H1 (cell line): ENCODE measurements at regions not wholly inside any gene's neighbourhood (a gene's known extent, or its start where the extent isn't known, plus 50 kb on each side); places are given as distances from the start of the nearest gene placed in this dataset.

ENCODE experiments used
- ATF2 ChIP-seq: IDR thresholded peaks from 2 replicates; pipeline ENCODE4 v1.6.1; 2012; ENCODE audit warnings: low read length, inconsistent platforms
- ATF3 ChIP-seq: IDR thresholded peaks from 2 replicates; pipeline ENCODE4 v1.6.1; 2011; ENCODE audit warnings: low read depth, mild to moderate bottlenecking, low read length; ENCODE audit not compliant: insufficient read depth
- CREB1 ChIP-seq: IDR thresholded peaks from 2 replicates; pipeline ENCODE4 v1.6.1; 2012; ENCODE audit warnings: inconsistent platforms
- CTCF ChIP-seq, 3 experiments: IDR thresholded peaks; 1 replicate in 2 of 3; 2 replicates in 1 of 3; pipeline versions ENCODE4 v1.5.1 to v1.6.1; 2011; ENCODE audit warnings: low read length in 3 of 3, mild to moderate bottlenecking in 3 of 3, inconsistent platforms in 2 of 3, low read depth in 1 of 3, moderate library complexity in 1 of 3; ENCODE audit not compliant: insufficient read depth in 1 of 3; ENCODE audit errors: control extremely low read depth in 1 of 3
- HDAC6 ChIP-seq: IDR thresholded peaks from one replicate; pipeline ENCODE4 v1.7.1; 2012; ENCODE audit warnings: low read depth, mild to moderate bottlenecking, inconsistent platforms, low read length, moderate library complexity
- POLR2A ChIP-seq, 2 experiments: IDR thresholded peaks; 1 replicate in 1 of 2; 2 replicates in 1 of 2; pipeline ENCODE4 v1.6.1; 2011; ENCODE audit warnings: low read depth in 2 of 2, low read length in 2 of 2, mild to moderate bottlenecking in 2 of 2; ENCODE audit errors: control extremely low read depth in 1 of 2
- POLR2AphosphoS5 ChIP-seq: IDR thresholded peaks from 2 replicates; pipeline ENCODE4 v1.6.1; 2011; ENCODE audit warnings: low read depth, low read length
- RAD21 ChIP-seq, 2 experiments: IDR thresholded peaks in 1 of 2; conservative IDR thresholded peaks in 1 of 2; 2 replicates each; pipeline ENCODE4 v1.6.1; 2011; ENCODE audit warnings: low read depth in 2 of 2, low read length in 2 of 2, improper control_type of control experiment in 1 of 2, inconsistent platforms in 1 of 2, mild to moderate bottlenecking in 1 of 2, moderate library complexity in 1 of 2
- RFX5 ChIP-seq: IDR thresholded peaks from 2 replicates; pipeline ENCODE4 v1.6.1; 2011; ENCODE audit warnings: low read depth, low read length, improper control_type of control experiment, borderline replicate concordance
- RXRA ChIP-seq: IDR thresholded peaks from 2 replicates; pipeline ENCODE4 v1.6.1; 2011; ENCODE audit warnings: low read depth, mild to moderate bottlenecking, low read length, moderate library complexity; ENCODE audit not compliant: insufficient read depth
- TAF1 ChIP-seq: IDR thresholded peaks from 2 replicates; pipeline ENCODE4 v1.6.1; 2011; ENCODE audit warnings: mild to moderate bottlenecking, low read depth, low read length
- TCF12 ChIP-seq: IDR thresholded peaks from 2 replicates; pipeline ENCODE4 v1.6.1; 2011; ENCODE audit warnings: low read depth, mild to moderate bottlenecking, low read length
- TEAD4 ChIP-seq: IDR thresholded peaks from 2 replicates; pipeline ENCODE4 v1.6.1; 2012; ENCODE audit warnings: low read depth, low read length, inconsistent platforms, mixed read lengths
- USF2 ChIP-seq: IDR thresholded peaks from 2 replicates; pipeline ENCODE4 v1.6.1; 2011; ENCODE audit warnings: low read length, improper control_type of control experiment

GRCh38 chr9:120331913-120332312 lies 248.1 kb downstream of the CDK5RAP2 start:
- no peak for TF ChIP-seq ATF2
- TF ChIP-seq POLR2A (IDR thresholded peaks at IDR 0.05; ENCODE audit: control extremely low read depth in 1 of 2, low read depth in 2 of 2, low read length in 2 of 2): no peak
- no peak for TF ChIP-seq CREB1
- no peak for TF ChIP-seq RFX5
- no peak for TF ChIP-seq RXRA
- no peak for TF ChIP-seq CTCF (IDR thresholded peaks at IDR 0.05; ENCODE audit: control extremely low read depth in 1 of 3, insufficient read depth in 1 of 3, low read depth in 1 of 3, low read length in 3 of 3)
- no peak for TF ChIP-seq HDAC6
- TF ChIP-seq USF2: no peak
- no peak for TF ChIP-seq POLR2AphosphoS5
- TF ChIP-seq ATF3: no peak
- TF ChIP-seq RAD21 (IDR thresholded peaks at IDR 0.05 in 1 of 2, conservative IDR thresholded peaks at IDR 0.05 in 1 of 2; ENCODE audit: low read depth in 2 of 2, low read length in 2 of 2): no peak
- no peak for TF ChIP-seq TCF12
- no peak for TF ChIP-seq TEAD4
- TF ChIP-seq TAF1: no peak
